ENCODE measurements at regions not wholly inside any gene's neighbourhood (a gene's known extent, or its start where the extent isn't known, plus 50 kb on each side); places are given as distances from the start of the nearest gene placed in this dataset.

GRCh38 chr7:12741951-12742575 is 54.6 kb downstream of the ARL4A start:
- no peak for FAIRE-seq

DNA sequence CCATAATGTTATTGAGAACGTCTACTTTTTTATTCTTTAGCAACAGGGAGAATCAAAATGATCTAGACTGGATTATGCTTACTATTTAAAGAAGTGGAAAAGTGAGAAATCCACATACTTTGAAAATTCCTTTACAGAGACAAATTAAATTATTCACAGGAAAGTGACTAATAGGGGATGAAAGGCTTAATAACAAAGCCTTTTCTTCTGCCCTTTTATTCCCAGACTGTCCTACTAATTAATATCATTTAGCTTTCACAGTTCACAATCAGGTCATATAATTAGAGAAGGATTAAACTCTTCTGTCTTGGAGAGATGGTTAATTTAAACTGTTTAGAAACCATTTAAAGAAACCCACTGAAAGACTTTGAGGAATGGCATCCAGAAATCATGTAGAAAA is 58.8 kb downstream of the ARL4A start:
- FAIRE-seq: no peak

DNA sequence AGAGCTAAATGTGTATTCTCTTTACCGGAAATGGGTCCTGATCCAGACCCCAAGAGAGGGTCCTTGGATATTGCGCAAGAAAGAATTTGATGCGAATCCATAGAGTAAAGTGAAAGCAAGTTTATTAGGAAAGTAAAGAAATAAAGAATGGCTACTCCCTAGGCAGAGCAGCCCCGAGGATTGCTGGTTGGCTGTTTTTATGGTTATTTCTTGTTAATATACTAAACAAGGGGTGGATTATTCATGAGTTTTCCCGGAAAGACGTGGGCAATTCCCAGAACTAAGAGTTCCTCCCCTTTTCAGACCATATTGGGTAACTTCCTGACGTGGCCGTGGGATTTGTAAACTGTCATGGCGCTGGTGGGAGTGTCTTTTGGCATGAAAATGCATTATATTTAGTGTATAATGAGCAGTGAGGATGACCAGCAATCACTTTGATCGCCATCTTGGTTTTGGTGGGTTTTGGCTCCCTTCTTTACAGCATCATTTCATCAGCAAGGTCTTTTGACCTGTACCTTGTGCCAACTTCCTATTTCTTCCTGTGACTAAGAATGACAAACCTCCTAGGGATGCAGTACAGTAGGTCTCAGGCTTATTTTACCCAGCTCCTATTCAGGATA is 60.4 kb downstream of the ARL4A start:
- no peak for FAIRE-seq

GRCh38 chr7:12749069-12749468 is 61.6 kb downstream of the ARL4A start:
- FAIRE-seq: no peak

DNA sequence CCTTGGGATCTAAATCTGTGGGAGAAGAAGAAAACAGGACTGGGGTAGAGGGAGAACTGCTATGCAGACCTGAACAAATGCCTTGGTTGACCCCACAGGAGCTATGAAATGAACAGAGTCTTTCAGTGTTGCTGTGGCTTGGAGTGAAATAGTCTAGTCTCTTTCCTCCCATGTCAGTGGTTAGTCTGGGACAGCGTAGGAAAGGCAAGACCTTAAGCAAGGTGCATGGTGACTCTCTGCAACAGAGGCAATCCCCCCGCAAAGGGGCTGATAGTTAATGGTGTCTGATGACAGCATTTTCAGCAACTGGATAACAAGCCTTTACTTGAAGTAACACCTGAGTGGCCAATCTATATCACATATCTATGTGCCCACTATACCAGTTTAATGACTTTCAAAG is 62.3 kb downstream of the ARL4A start:
- no peak for FAIRE-seq

DNA sequence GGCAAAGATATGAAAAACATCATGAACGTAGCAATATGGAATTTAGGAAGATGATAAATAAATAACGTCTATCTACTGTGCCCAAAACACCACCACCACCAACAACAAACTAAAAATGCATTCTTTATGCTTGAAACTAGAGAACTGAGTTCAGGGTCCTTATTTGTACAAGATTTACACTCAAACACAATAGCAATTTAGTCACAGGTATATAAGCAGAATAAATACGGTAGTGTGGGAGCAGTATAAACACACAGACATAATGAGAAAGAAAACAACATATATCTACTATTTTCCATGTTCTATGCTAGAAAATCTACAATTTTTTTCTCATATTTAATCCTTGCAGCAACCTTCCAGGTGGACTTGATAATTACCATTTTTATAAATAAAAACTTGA is 64.3 kb downstream of the ARL4A start:
- FAIRE-seq: no peak

GRCh38 chr7:12754179-12754578 is 66.7 kb downstream of the ARL4A start:
- FAIRE-seq: no peak

DNA sequence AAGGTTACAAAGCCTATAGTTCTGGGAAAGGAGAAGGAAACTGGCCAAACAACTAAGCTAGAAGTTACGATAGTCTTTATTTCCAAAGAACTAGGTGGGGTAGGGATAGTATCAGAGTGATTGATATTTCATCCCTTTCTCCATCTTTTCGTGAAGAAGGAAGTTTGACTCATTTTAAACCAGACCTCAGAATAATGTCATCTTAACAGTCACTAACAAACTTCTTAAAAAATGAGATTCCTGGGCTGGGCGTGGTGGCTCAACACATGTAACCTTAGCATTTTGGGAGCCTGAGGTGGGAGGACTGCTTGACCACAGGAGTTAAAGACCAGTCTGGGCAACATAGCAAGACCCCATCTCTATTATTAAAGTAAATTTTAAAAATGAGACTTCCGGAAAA is 69.4 kb downstream of the ARL4A start:
- FAIRE-seq: no peak

- no peak for FAIRE-seq
Measured at GRCh38 chr7:12757443-12757842, 70.0 kb downstream of the ARL4A start.

DNA sequence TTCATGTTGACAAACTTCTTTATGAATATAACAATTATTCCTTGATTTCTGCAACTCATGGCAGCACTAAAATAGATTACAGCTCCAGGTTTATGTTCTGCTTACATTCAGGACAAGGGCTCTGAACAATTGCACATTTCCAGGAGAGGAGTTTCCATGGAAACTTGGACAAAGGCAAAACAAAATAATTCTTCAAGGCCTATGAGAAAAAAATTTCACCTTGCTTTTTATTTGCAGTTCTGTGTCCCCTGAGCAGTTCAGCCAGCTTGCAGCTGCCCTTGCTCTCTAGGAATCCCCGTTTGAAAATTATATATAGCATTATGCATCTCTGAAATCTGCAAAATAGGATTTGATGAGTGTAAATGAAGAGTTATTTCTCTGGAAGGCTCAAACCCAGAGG is 71.7 kb downstream of the ARL4A start:
- no peak for FAIRE-seq

DNA sequence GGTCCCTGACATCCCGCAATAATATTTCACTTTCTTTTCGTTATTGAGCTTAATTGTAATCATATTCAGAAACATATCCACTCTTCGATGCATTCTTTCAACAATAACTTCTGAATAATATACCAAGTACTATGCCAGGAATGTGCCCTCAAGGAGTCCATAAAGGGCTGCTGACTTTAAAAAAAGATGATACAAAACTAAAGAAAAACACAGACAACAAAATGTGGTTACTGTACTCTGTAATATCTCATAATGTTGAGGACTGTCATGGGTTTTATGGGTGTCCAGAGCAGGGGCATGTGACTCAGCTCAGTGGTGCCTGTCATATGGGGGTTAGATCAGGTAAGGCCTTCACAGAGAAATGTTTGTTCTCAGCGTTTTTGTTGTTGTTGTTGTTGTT is 73.7 kb downstream of the ARL4A start:
- no peak for FAIRE-seq

DNA sequence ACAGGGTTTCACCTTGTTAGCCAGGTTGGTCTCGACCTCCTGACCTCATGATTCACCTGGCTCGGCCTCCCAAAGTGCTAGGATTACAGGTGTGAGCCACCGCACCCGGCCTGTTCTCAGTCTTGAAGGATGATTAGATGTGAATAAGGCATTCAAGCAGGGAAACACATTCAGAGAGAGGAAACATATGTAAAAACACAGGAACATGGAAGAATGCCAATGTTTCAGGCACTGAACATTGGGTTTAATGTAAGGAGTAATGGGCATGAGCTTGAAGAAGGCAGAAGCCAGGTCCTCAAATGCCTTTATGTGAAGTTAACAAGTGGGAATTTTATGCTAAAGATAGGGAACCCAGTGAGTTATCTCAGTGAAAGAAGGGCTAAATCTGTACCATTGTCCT is 74.3 kb downstream of the ARL4A start:
- FAIRE-seq: no peak

DNA sequence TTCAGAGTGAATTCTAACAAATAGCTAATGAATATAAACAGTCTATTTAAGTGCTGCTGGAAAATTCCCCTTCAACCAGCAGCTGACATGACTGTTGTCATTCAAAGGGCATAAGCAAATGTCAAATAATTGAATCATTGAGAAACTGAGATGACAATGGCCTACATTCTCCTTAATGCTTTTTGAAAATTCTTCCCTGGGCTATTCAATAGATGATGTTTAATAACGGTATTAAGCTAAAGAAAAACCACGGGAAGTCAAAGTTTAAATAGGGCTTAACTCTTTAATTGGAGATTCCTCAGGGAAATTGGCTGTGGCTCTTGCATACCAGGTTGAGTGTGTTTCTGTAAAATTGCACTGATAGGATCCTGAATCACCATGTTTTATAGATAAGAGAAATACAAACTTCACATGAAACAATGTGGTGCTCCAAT is 77.0 kb downstream of the ARL4A start:
- FAIRE-seq: no peak

DNA sequence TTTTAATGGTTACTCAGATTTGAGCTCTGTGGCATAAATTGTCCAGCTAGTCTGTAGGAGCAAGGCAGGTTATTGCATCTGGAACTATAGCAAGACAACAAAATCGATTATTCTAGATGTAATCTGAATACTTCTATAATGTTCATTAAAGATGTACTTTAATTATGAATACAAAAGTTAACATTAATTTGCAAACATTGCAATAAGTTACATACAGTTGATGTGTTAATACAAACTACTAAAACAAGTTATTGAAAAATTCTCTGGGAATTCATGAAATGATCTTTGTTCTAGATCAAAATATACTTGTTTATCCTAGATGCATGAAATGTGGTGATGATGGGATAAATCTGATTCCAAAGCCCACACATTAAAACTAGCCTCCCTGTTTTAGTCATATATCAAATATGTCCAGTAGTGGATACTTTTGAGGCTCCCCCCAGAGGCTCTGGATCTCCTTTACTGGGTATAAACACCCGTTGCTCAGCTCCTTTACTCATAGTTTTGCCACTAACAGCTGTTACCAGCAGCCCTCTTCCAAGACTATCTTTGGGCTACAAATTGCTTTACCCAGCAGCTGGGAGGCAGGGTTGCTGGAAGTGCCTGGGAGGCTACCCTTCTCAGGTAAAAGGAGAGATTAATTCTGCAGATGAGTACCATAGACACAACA is 78.1 kb downstream of the ARL4A start:
- no peak for FAIRE-seq

- no peak for FAIRE-seq
Measured at GRCh38 chr7:12766416-12766815, 79.0 kb downstream of the ARL4A start.

GRCh38 chr7:12768948-12769347 is 81.5 kb downstream of the ARL4A start:
- no peak for FAIRE-seq

- no peak for FAIRE-seq
Measured at GRCh38 chr7:12769444-12769843, 82.0 kb downstream of the ARL4A start.

DNA sequence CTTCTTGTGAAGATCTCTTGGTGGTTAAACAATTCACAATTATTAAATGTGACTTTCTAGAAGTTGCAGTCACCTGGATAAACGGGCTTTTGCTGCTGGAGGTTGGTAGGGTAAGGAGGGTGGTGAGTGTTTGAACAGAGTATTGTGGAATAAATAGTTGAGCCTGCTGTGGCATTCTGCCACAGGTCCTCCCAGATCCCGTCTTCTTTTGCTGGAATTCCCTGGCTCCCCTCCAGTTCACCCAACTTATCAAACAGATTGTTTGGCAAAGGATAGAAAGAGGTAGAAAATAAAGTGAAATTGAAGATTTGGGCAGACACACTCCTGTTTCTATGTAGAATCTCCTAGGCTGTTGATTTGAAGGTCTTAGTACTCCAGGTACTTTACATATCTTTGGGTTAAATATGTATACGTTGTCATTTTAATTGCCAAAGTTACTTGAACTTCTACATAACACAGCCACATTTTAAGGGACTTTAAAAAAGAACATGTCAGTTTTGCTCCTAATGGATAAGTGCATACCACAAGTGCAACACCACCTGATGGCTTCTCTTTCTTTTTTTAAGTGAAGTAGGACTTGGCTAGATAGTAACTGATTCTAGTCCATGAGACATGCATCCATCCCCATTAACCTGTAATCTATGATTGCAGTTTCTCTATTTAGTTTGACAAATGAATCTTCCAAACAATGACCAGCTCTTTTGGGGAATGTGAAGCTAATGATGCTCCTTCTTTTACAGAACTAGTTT is 83.0 kb downstream of the ARL4A start:
- FAIRE-seq: no peak

DNA sequence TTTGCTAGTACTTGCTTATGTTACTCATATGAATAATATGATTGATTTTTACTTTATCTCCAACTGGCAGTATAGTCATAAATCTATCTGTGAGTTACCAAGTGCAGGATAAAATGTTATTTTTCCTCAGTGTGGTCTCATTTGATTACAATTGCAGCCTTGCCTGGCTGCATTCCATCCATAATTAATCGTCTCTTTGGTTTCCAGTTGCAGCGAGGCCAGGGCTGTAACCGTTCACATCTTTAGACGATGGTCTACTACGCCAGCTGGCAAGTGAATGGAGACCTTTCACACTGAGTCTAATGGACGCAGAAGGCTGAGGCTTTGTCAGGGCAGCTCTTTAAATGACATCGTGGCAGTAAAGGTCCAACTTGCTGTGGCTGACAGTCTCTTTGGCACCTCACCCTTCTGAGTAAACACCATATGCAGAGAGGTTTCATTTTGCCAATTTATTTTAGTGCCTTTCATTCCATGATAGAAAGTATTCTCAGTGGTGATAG is 84.0 kb downstream of the ARL4A start:
- no peak for FAIRE-seq

DNA sequence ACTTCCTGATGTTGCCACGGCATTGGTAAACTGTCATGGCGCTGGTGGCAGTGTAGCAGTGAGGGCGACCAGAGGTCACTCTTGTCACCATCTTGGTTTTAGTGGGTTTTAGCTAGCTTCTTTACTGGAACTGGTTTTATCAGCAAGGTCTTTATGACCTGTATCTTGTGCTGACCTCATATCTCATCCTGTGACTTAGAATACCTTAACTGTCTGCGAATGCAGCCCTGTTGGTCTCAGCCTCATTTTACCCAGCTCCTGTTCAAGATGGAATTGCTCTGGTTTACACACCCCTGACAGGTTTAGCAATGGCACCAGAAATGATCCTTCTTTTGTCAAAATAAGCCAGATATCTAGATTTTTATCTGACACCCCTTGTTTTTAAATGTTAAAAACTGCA is 85.3 kb downstream of the ARL4A start:
- FAIRE-seq: no peak

GRCh38 chr7:12777257-12777656 is 89.8 kb downstream of the ARL4A start:
- no peak for FAIRE-seq

DNA sequence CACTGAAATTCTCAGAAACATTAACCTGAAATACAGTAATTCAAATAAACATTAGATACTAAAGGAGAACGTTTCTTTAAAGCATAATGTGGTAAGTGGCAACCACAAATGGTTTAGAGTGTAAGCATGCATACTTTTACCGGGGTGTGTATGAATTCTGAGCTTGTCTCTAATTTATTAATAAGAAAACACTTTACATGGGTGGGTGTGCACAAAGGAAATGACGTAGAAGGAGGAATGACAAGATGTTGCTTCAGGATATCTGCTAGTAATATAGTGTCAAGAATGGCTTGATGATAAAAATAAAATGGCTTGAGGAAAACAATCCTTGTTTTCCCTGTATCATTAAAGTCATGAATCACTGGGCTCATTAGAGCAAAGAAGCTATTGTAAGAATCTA is 92.5 kb downstream of the ARL4A start:
- no peak for FAIRE-seq

DNA sequence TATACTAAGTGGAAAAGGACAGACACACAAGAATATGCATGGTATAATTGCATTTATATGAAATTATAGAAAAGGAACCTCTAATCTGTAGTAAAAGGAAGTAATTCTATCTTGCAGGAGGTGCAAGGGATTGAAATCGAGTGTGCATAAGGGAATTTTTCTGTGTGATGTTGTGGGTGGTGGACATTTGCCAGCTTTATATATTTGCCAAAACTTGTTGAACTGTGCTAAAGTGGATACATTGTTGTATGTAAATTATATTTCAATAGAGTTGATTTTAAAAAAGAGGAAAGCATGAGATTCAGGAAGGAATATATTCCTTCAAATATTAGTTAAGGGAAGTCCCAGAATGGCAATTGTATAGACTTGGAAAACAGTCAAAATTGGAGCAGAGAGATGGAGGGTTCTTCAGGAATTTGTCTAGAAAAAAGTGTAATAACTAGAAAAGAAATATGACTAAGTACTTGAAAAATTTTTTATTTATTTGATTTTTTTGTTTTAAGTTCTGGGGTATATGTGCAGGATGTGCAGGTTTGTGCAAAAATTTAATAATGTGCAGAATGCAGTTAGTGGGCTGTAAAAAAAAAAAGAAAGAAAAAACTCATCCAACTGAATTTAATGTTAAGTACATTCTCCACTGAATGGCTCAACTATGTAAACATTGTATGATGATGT is 96.1 kb downstream of the ARL4A start:
- no peak for FAIRE-seq

Measured in A204.1 (cell line).